Activated CD4-positive, alpha-beta T cell treated with anti-CD3 and anti-CD28 coated beads, Interleukin-2, amount 10 ng/mL, durations not matched to agents 24 days and 14 days (primary cell): ENCODE measurements at regions not wholly inside any gene's neighbourhood (a gene's known extent, or its start where the extent isn't known, plus 50 kb on each side); places are given as distances from the start of the nearest gene placed in this dataset.
"Not testable (repeated sequence)": the region's sequence is repeated elsewhere in the genome, so short reads cannot be mapped to it uniquely, and the experiment has no call there.

Experiments used
- DNase-seq: peaks from one replicate; pipeline ENCODE4 v3.0.0; 2022
- H3K27ac Mint-ChIP-seq: one replicate; pipeline ENCODE4 v1.8.0; 2022; ENCODE audit warnings: mild to moderate bottlenecking, mixed read lengths
- H3K27me3 Mint-ChIP-seq: one replicate; pipeline ENCODE4 v1.8.0; 2022; ENCODE audit warnings: mixed read lengths
- H3K36me3 Mint-ChIP-seq: one replicate; pipeline ENCODE4 v1.8.0; 2022; ENCODE audit warnings: low read depth, mild to moderate bottlenecking, mixed read lengths
- H3K4me1 Mint-ChIP-seq: one replicate; pipeline ENCODE4 v1.8.0; 2021; ENCODE audit warnings: mixed read lengths
- H3K4me3 Mint-ChIP-seq: one replicate; pipeline ENCODE4 v1.8.0; 2022; ENCODE audit warnings: mild to moderate bottlenecking, moderate library complexity, mixed read lengths
- H3K9me3 Mint-ChIP-seq: one replicate; pipeline ENCODE4 v1.8.0; 2021; ENCODE audit warnings: mixed read lengths
- intact Hi-C: fragments of 100-400 bp; cut with micrococcal nuclease; formaldehyde crosslinking; loops from one replicate; pipeline ENCODE4 v1.15.1; 2023

DNA sequence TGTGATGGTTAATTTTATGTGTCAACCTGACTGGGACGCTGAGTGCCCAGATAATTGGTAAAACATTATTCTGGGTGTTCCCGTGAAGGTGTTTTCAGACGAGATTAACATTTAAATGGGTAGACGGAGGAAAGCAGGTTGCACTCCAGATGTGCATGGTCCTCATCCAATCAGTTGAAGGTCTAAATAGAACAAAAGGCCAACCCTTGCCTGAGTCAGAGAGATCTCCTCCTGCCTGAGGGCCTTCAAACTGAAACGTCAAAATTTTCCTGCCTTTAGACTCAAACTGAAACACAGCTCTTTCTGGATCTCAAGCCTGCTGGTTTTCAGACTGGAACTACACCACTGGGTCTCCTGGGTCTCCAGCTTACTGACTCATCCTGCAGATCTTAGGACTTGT is 73.5 kb downstream of the NPIPA8 start:
- H3K27ac Mint-ChIP-seq, H3K4me1 Mint-ChIP-seq, DNase-seq, H3K27me3 Mint-ChIP-seq, intact Hi-C loops, H3K36me3 Mint-ChIP-seq, H3K9me3 Mint-ChIP-seq, H3K4me3 Mint-ChIP-seq: not testable (repeated sequence)

DNA sequence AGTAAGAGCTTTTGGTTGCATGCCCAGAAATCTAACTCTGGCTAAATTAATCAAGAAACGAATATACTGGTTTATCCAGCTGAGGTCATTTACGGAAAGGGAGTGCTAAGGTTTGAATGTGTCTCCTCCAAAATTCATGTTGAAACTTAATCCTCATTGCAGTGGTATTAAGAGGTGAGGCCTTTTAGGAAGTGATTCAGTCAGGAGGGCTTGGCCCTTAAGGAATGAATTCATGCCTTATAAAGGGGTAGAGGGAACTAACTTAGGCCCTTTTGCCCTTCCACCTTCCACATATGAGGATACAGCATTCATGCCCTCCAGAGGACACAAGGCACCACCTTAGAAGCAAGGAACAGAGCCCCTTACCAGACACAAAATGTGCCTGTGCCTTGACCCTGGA is 74.7 kb downstream of the NPIPA8 start:
- not testable (repeated sequence) for H3K4me3 Mint-ChIP-seq, H3K27ac Mint-ChIP-seq

GRCh38 chr16:18259496-18260176 is 76.9 kb downstream of the NPIPA8 start:
- DNase-seq, H3K27me3 Mint-ChIP-seq, H3K4me1 Mint-ChIP-seq, intact Hi-C loops, H3K27ac Mint-ChIP-seq, H3K36me3 Mint-ChIP-seq, H3K4me3 Mint-ChIP-seq, H3K9me3 Mint-ChIP-seq: not testable (repeated sequence)

More for the DNA sequence above, 74.7 kb downstream of the NPIPA8 start:
- H3K27me3 Mint-ChIP-seq, intact Hi-C loops, H3K9me3 Mint-ChIP-seq, DNase-seq, H3K36me3 Mint-ChIP-seq, H3K4me1 Mint-ChIP-seq: not testable (repeated sequence)

DNA sequence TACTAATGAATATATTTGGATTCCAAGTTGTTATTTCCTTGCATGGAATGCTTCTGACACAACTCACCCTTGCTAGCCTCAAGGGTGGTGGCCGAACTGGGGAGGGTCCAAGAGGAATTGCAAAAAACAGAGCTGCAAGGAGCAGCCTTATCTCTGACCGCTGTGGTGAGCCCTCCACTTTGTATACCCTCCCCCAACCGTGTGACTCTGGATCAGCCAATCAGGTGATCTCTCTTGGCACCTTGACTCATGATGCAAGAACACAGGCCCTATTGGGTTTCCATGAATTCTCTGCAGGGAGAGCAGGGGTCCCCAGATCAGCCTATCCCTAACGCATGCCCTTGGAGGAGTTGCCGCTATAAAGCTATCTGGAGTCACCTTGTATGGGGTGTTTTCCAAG is 83.6 kb downstream of the NPIPA8 start:
- H3K9me3 Mint-ChIP-seq, H3K27me3 Mint-ChIP-seq, H3K4me1 Mint-ChIP-seq, intact Hi-C loops, H3K27ac Mint-ChIP-seq, H3K36me3 Mint-ChIP-seq, DNase-seq, H3K4me3 Mint-ChIP-seq: not testable (repeated sequence)

DNA sequence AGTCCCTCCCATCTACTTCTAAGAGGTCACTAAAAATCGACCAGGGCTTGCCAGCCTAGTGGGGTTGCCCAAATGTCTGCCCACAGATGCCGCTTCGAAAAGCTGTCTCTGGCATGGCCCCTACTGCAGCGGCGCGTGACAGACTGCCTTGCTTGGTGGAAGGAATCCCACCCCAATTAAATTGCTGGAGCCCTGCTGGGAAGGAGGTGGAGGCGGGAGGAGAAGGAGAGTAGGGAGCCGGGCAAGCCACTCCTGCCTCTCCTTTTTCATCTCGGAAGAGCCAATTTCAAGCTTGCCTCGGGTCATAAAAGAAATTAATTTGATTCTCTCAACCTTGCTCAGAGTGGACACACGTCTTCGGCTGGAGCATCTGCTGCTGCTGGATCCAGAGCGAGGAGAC is 106.0 kb downstream of the NPIPA8 start:
- H3K9me3 Mint-ChIP-seq, intact Hi-C loops, H3K27me3 Mint-ChIP-seq, H3K4me3 Mint-ChIP-seq, H3K27ac Mint-ChIP-seq, H3K36me3 Mint-ChIP-seq, DNase-seq, H3K4me1 Mint-ChIP-seq: not testable (repeated sequence)

DNA sequence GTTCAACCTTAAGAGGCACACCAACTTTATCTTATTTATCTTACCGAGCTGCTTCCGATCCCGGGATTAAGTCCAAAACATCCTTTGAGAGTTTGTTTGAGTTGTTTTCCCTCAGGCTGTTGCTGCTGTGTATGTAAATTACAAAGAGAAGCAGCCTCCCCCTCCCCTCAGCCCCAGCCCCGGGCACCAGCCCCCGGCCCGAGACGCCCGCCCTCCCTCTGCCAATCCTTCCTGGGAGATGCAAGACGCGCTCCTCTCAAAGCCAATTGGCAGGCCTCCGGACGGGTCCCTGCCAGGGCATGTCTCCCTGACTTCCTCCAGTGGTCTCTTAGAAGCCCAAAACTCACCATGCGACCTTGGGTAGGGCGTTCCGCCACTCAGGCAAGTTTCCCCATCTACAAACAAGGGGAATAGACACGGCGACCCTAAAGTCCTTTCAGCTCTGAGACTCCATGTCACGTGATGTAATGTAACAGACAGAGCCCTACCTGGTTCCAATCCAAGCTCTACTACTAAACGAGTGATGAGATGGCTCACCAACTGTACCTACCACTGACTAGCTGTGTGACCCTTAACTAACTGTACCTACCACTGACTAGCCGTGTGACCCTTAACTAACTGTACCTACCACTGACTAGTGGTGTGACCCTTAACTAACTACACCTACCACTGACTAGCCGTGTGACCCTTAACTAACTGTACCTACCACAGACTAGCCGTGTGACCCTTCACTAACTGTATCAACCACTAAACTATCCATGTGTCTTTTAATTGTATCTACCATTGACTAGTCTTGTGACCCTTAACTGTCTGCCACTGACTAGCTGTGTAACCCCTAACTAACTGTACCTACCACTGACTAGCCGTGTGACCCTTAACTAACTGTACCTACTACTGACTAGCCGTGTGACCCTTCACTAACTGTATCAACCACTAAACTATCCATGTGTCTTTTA is 114.2 kb downstream of the NPIPA8 start:
- DNase-seq, H3K27me3 Mint-ChIP-seq, H3K9me3 Mint-ChIP-seq, H3K27ac Mint-ChIP-seq, intact Hi-C loops, H3K4me3 Mint-ChIP-seq, H3K4me1 Mint-ChIP-seq, H3K36me3 Mint-ChIP-seq: not testable (repeated sequence)

GRCh38 chr16:18217741-18218140 is 118.8 kb downstream of the NPIPA8 start:
- DNase-seq, H3K9me3 Mint-ChIP-seq, H3K27ac Mint-ChIP-seq, intact Hi-C loops, H3K4me3 Mint-ChIP-seq, H3K4me1 Mint-ChIP-seq, H3K36me3 Mint-ChIP-seq, H3K27me3 Mint-ChIP-seq: not testable (repeated sequence)

- intact Hi-C loops, H3K36me3 Mint-ChIP-seq, DNase-seq, H3K27ac Mint-ChIP-seq, H3K4me1 Mint-ChIP-seq, H3K27me3 Mint-ChIP-seq, H3K9me3 Mint-ChIP-seq, H3K4me3 Mint-ChIP-seq: not testable (repeated sequence)
Observed at GRCh38 chr16:18216814-18217213, 119.7 kb downstream of the NPIPA8 start.

DNA sequence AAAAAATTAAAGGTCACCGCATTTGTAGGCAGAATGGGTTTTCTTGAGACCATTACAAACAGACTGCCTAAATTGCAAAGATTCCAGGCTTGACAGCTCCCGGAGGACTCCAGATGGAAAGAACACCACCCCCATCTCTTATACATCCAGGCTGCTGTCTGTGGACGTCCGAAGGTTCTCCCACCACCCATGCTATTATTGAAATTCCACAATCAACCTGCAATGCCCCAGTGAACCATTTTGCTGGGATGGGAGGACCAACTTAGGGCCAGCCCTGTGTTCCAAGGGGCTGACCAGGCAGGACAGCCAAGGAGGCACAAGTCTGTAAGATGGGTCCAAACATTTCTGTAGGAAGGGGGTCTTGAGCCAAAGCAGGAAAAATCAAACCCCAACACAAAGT is 122.7 kb downstream of the NPIPA8 start:
- H3K27me3 Mint-ChIP-seq, H3K36me3 Mint-ChIP-seq, H3K4me1 Mint-ChIP-seq, H3K9me3 Mint-ChIP-seq, H3K27ac Mint-ChIP-seq, intact Hi-C loops, H3K4me3 Mint-ChIP-seq, DNase-seq: not testable (repeated sequence)

DNA sequence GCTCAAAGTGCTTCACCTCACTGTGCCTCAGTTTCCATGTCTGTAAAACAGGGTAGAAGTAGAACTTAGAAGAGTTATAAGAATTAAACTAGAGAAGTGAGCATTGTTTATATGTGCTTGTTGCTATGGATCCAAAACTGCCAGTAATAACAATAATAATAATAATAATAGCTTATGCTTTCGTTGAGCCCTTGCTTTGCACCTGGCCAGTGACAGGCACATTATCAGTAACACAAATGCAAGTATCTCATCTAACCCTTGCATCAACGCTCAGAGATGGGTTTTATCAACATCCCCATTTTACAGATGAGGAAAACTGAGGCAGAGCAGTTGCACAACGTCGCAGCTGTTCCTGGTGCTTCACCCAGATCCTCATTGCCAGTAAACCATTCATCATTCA is 125.0 kb downstream of the NPIPA8 start:
- intact Hi-C loops, DNase-seq, H3K4me3 Mint-ChIP-seq, H3K4me1 Mint-ChIP-seq, H3K27ac Mint-ChIP-seq, H3K9me3 Mint-ChIP-seq, H3K27me3 Mint-ChIP-seq, H3K36me3 Mint-ChIP-seq: not testable (repeated sequence)

DNA sequence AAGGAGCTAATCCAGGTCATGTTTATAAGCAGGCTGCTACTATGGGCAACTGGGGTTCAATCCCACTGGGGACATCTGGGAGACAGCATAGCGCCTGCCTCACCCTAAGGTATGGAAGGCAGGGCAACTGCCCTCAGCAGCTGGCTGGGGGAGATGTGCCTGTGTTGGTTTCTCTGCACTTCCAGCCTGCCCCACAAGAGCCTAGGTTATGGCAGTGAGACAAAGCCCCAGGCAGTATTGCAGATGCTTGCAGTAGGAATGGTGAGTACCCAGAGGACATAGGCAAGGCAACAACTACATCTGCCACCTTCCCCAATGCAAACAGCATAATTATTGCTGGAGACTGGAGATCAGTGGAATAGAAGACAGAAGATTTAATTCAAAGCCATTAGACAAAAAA is 131.8 kb downstream of the NPIPA8 start:
- not testable (repeated sequence) for H3K9me3 Mint-ChIP-seq

GRCh38 chr16:18204309-18204708 is 132.2 kb downstream of the NPIPA8 start:
- H3K27me3 Mint-ChIP-seq, H3K36me3 Mint-ChIP-seq, intact Hi-C loops, H3K9me3 Mint-ChIP-seq, DNase-seq, H3K4me1 Mint-ChIP-seq, H3K27ac Mint-ChIP-seq, H3K4me3 Mint-ChIP-seq: not testable (repeated sequence)

More for the DNA sequence above, 131.8 kb downstream of the NPIPA8 start:
- H3K4me1 Mint-ChIP-seq, intact Hi-C loops, H3K27ac Mint-ChIP-seq, H3K36me3 Mint-ChIP-seq, DNase-seq, H3K4me3 Mint-ChIP-seq, H3K27me3 Mint-ChIP-seq: not testable (repeated sequence)

GRCh38 chr16:18201511-18201910 is 135.0 kb downstream of the NPIPA8 start:
- DNase-seq, H3K9me3 Mint-ChIP-seq, H3K27ac Mint-ChIP-seq, H3K4me3 Mint-ChIP-seq, H3K27me3 Mint-ChIP-seq, intact Hi-C loops, H3K36me3 Mint-ChIP-seq, H3K4me1 Mint-ChIP-seq: not testable (repeated sequence)

- DNase-seq, result not testable (repeated sequence)
Observed at GRCh38 chr16:18192389-18192788, 144.1 kb downstream of the NPIPA8 start.

More at GRCh38 chr16:18192389-18192788, 144.1 kb downstream of the NPIPA8 start:
- H3K4me1 Mint-ChIP-seq, intact Hi-C loops, H3K27me3 Mint-ChIP-seq, H3K4me3 Mint-ChIP-seq, H3K36me3 Mint-ChIP-seq, H3K9me3 Mint-ChIP-seq, H3K27ac Mint-ChIP-seq: not testable (repeated sequence)
